ENCODE measurements at regions not wholly inside any gene's neighbourhood (a gene's known extent, or its start where the extent isn't known, plus 50 kb on each side); places are given as distances from the start of the nearest gene placed in this dataset.

DNA sequence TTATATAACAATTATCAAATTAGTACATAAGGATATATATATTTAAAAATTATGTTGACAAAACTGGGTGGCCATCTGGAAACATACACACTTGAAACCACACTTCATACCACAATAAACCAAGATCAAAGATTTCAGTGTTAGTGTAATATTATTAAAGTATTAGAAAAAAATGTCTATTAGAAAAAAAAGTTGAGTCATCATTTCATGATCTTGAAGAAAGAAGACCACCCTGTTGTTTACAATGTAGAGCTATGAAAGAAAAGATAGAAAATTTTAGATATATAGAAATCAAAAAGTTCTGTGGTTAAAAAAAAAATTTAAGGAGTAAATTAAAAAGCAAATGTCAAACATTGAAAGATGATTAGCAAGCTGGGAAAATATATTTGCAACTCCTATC is 224.5 kb upstream of the CDH20 start:
- no peak for DNase-seq

DNA sequence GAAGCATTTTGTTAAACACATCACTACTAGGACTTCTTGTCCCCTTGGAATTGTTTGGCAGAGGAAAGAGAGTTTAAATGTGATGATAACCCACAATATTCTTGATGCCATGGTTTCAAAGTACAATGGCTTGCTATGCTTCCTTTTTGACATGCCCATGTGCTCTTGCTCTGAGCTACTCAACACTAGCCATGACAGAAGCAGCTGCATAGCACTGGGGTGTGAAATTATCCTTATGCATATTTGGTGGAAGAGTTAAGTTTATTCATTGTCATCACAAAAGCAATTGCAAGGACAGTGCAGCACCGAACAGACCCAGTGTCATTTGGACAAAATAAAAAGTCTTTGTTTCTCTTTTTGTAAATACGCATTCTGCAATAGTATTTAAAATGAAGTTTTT is 209.9 kb upstream of the CDH20 start:
- no peak for DNase-seq

DNA sequence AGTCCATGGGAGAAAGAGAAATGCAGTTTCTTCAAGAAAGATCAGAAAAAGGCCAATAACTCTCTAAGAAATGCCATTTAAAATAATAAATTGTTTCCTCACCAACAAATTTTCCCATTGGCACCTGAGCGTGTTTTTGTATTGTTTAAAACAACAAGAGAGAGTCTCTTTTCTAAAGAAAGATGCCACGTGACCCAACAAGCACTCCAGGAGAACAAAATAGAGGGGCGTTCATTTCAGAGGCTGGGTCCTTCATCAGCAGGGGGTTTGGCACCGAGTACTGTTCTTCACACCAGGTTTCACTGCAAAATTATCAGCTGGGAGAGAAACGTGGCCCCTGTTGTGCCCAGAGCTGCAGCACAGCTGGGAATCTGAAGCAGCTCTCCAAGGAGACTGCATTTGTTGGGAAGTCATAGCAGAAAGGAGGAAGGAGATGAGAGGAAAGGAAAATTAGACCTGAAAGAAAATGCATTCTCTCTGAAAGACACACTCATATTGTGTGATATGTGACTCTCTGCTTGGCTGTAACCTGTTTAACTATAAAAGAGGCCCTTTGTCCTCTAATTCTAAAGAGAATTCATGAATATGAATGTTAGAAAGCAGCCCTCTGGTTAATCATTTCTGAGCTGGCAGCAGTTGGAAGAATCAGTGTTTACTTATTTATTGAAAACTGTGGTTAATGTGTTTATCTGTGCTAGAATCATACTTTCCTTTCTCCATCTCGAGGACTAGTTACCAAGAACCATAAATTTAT is 205.3 kb upstream of the CDH20 start:
- DNase-seq: peak; percentile 66

DNA sequence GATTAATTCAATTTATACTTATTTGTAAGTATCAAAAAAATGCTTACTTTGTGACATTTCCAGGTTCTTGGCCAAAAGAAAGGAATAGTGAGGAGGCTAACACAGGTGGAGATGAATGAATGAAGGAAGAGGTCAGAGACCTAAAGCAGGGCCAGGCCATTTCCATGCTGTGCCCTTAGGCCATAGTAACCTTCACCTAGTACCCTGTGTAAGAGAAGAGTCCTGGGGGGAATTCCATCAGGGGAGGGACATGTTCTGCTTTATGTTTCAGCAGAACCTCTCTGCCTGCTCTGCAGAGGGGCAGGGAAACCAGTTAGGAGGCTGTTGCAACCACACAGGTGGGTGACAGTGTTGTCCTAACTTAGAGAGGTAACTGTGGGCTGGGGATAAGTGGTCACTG is 204.2 kb upstream of the CDH20 start:
- no peak for DNase-seq

DNA sequence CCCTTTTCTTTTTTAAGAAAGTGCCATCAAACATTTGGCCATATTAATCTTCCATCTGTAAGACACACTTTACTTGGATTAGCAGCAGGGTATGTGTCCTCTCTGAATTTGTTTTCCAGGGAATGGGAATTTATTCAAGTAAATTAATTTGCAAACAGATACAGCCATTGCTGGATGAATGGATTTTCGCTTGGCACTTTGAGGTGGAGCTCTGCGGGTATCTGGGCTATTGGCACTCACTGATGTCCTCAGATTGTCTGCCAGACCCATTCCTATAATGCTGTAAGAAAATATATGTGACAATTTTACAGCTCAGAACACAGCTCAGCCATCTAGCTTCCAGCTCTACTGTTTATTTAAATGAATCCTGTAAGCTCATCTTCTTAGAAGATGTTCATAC is 201.2 kb upstream of the CDH20 start:
- DNase-seq: no peak

DNA sequence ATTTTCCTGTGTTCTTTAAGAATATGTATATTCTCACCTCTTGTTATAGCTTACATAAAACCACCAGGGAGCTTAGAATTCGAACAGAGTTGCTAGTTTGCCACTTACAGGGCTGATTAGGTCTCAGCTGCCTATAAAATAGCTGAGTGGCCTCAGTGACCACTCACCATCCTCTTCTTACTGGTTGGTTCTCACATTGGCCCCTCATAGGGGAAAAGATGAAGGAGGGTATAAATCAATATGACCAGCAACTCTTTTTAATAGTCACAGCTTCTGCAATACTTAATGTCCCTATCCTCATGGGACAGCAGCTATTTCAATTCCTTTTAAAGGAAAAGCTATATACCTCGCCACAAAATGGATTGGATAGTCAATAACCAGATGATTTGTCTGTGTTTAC is 199.4 kb upstream of the CDH20 start:
- DNase-seq: no peak

DNA sequence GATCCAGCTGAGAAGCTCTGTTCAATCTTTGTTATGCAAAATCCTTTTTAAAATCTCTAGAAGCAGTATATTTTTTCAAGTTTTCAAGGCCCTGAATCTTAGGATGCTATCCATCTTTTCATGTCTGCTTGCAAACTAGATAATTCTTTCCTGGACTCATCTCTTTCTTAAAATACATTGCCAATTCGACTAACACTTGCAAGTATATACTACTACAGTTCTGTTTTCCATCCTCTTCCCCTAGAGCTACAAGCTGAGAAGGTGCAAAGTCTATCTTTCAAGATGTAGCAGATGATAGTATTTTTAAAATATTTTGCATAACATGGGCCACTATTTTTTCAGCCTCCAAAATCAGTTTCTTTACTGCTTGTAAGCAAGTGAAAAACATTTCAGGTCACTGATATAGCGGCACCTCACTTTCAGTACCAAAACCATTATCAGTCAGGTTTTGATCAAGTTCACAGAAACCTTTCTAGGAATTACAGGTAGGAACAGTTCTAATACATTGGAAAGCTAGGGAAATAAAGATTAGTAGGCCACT is 196.4 kb upstream of the CDH20 start:
- DNase-seq: no peak

DNA sequence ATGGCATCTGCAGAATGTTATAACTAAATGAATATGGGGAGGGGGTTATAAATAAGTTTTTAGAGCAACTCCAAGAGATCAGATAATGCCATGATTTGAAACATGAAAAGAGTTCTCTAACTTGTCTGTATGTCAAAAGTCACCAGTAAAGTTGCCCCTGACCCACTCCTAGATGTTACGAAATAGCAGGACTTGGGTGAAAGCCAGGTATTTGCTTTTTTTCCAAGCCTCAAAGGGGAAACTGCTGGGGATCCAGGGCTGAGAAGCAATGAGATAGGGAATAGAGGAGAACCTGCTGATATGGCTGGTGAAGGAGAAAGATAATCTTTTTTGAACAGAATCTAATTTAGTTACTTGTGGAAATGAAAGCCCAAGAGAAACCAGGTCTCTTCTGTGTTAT is 191.5 kb upstream of the CDH20 start:
- no peak for DNase-seq

DNA sequence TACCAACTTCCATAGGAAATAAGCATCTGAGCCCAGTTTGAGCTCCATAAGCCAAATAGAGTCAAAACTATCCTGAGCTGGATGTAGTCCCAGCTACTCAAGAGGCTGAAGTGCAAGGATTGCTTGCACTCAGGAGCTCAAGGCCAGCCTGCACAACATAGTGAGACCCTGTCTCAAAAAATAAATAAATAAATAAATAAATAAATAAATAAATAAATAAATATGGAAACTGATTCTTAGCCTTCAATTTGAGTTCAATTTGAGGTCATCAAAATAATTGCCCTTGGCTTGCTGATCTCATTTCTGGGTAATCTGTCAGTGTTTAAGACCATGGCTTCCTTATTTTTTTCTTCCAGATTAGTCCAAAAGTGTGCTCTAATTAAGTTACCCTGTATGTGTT is 184.9 kb upstream of the CDH20 start:
- no peak for DNase-seq

DNA sequence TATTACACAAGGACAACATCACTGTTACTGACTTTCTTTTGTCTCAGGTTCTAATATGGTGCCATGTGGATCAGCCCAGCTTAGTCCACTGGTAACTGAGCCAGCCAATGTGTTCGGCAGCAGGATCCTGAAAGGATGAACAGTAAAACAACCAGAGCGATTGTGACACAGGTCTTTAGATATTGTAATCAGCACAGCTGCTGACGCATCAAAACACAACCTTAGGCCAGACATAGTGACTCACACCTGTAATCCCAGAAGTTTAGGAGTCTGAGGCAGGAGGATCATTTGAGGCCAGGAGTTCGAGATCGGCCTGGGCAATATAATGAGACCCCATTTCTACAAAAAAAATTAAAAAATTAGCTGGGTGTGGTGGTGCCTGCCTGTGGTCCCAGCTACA is 183.4 kb upstream of the CDH20 start:
- DNase-seq: no peak

DNA sequence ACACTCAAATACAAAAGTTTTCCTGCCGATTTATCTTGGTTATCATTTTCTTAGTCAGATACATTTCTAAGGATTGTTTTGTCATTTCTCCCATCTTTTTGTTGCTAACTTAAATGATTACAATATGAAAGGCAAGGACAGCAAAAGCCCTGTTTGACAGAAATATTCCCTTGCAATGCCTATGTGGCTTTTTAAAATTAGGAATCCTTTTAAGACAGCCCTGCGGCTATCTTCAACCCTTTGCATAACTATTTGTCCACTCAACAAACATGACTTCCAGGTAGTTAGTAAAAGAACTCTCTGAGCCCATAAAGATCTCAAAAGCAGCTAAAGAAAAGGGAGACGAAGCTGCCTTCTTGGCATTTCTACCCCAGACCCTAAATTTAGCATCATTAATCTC is 179.7 kb upstream of the CDH20 start:
- no peak for DNase-seq

DNA sequence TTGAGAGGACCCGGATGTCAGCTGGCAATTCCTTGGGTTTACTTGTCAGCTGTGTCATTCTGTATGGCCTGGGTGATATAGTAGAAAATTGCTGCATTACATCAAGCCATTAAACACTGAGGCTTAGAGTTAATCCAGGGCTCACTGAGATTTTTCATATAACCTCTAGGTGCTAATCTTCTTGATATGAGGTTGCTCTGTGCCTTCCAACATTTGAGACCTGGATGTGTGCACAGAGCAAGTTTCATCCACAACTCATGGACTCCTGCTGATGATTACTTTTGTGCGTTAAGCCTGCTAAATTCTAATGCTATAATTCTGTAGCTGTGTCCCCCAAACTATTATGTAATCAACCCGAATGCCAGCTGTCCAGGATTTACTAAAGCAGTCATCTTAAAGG is 178.4 kb upstream of the CDH20 start:
- DNase-seq: no peak

DNA sequence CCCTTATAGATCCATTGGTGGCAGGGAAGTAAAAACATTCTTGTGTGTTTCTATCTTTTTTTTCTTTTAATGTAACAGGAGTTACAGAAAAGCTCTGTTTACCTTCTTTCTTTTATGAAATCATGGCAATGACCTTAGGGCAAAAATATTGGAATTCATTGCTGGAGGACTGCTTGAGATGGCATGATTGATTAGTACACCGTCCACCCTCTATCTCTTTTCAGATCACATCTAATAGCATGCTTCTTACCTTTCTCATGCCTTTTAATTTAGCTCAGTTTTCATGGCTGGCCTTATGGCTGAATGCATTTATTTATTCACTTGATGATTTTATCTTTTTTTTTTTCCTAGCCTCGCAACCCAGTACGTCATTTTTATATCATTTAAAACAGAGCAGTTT is 177.6 kb upstream of the CDH20 start:
- no peak for DNase-seq

DNA sequence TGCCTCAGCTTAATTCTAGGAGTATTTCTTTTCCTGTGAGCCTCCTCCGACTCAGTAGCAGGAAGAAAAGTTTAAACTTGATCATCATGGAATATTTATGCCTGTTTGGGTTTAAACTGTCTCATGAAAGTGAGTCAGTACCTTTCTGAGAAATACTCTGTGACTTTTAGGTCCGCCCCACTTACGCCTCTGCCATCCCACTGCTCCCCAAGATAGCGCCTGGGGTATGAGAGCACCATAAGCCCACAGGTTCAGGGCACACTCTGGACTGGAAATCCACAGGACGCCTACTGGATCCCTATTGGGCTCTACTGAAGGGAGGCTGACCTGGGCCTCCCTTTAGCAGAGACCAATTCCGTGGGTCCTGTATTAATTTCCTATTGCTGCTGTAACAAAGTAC is 175.8 kb upstream of the CDH20 start:
- no peak for DNase-seq

DNA sequence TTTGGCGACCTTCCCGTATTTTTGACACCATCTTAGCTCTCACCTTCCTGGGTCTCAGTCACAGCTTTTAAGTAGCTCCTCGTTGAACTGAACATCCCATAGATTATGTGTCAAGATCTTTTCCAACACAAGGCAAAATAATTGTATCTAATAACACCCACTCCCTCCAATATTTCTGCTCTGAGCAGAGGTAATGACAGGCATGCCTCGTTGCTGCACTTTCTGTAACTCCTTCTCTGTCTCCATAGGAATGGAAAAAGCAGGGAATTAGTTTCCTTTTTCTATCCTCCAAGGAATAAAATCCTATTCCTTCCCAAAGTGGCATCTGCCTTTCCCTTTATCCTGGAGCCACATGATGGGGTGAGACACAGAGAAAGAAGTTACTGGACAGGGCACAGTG is 174.0 kb upstream of the CDH20 start:
- DNase-seq: no peak

DNA sequence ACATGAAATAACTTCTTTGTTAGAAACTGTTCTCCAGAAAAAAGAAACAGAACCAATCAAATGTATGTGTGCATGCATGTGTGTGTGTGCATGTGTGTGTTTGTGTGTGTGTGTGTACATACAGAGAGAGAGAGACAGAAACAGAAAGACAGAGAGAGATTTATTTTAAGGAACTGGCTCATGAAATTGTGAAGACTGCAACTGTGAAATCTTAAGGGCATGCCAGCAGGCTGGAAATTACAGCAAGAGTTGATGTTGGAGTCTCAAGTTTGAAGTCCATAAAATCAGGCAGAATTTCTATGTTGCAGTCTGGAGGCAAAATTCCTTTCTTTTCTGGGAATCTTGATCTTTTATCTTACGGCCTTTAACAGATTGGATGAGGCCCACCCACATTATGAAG is 168.9 kb upstream of the CDH20 start:
- DNase-seq: no peak

DNA sequence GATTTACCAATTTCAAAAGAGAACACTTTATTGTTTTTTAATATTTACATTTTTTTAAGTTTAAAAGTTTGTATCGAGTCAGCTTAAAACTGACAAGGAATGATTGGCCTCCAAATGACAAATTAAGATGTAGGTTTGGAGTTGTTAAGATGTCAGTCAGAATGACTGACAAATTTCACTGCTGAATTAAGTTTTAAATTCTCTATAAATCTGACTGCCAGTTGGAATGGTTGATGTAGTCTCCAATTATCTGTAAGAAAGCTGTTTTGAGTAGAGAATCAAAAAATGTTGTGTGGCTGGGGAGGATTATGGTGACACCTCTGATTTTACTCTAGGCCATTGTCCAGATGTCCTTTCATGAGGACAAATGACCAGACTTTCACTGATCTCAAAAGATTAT is 165.3 kb upstream of the CDH20 start:
- DNase-seq: no peak

DNA sequence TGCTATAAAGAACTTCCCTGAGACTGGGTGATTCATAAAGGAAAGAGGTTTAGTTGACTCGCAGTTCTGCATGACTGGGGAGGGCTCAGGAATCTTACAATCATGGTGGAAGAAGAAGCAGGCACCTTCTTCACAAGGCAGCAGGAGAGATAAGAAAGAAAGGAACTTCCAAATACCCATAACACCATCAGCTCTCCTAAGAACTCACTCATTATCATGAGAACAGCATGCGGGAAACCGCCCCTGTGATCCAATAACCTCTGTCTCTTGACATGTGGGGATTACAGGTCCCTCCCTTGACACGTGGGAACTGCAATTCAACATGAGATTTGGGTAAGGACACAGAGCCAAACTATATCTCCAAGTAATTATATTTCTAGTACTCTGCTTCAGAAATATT is 163.8 kb upstream of the CDH20 start:
- no peak for DNase-seq

DNA sequence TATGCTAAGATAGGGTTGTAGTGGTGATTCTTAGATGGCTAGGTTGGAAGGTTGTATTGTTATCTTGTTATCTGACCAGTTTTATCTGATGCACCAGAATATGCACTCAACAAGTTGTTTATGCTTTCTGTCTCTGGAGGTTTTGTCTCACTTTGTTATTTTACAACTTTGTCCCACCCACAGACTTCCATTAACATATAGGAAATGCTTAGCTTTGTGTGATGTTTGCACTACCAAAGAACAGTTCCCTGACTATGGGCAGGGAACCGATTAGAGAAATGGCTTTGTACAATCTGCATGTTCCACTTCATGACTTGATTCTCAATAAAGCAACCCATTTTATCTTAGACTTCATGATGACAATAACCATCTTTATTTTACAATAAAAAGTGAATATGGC is 160.6 kb upstream of the CDH20 start:
- DNase-seq: no peak

DNA sequence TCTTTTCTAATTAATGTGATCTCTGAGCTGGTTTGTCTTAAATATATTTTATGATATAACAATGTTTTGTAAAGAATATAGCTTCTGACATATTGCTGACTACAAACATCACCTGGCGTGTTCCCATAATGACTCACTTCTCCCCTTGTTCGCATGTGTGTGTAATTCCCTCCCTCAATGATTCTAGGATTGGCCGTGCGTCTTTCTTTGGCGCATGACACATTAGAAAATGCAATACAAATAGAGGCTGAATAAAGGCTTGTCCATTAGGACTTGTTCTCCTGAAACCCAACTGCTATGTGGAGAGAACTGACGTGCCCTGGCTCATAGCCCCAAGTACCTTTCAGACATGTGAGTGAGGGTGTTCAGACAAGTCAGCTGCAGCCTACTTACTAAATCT is 159.7 kb upstream of the CDH20 start:
- DNase-seq: no peak

DNA sequence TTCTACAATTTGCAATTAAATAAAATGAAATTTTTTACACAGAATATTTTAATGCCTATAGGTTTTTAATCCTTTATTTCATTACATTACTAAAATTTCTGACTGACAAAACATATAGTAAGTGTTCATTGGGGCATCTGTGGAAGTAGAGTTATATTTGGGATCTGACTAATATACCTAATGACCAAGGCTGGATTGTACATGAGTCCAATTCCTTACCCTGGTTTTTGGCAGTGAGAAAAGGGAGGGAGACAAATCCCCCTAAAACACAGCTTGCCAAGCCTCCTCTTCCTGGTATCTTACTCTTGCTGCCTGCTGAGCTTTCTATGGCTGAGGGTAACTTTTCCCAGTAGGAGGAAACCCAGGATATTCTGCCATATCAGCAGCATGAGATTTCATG is 149.4 kb upstream of the CDH20 start:
- no peak for DNase-seq

DNA sequence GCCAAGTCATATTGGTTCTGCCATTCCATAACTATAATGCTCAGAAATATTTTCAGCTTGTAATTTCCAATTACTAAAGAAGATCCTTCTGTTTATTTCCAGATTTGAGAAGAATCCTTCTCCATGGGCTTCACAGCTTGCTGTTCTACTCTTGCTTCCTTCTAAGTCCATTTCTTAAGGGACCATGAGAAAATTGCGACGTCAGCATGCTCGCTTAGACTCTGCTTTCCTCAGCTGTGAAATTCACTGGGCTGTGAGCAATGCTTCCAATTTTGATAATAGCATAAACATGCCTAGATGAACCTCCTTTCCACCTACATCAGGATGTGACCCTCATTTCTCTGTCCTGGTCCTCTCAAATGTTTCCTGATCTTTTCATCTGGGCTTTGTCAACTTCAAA is 145.3 kb upstream of the CDH20 start:
- no peak for DNase-seq

DNA sequence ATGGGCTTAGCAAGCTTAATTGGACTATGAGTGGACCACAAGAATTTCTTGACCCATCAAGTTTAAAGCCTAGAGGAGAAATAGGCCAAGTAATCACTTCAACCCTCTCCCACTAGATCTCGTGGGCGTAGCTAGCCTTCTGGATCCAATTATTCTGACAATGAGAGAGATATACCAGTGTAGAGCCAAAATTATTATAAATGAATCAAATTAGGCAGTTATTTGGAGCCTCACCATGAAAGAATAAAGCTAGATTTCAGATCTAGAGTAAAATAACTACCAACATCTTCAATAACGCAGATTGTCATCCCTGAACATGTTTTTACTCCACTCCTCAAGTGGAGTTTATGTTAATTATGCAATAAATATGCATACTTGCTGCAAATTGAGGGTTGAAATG is 143.9 kb upstream of the CDH20 start:
- DNase-seq: no peak

DNA sequence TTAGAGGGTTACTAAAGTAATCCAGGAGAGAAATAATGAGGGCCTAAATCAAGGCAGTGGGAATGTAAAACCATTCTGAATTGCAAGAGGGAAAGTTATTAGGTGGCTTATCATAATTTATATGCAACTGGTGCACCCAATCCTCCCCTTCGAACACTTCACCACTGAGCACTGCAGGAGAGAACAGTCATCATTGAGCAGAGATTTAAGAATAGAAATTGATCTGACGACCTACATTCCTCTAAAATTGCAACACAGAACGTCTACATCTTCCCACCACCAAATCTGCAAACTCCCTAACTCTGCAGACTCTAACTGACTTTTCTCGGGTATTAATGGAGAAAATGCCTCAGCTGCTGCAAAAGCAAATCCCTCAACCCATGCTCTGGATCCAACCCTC is 138.5 kb upstream of the CDH20 start:
- no peak for DNase-seq

DNA sequence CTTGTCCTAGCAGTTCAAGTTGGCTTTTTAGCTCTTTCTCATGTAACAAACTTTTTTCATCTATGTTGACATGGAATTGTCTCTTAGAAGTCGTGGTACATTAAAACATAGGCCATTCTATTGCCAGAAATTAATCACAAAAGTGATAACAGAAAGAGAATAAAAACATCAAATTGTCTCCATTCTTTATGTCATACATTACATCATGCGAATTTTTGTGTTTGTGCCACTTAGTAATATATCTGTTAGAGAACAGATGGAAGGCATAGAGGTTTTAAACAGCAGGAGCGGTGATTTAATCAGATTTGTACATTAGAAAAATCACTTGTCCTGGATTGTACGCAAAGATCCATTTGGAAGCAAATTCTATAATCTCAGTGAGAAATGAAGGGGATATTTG is 136.5 kb upstream of the CDH20 start:
- DNase-seq: no peak

DNA sequence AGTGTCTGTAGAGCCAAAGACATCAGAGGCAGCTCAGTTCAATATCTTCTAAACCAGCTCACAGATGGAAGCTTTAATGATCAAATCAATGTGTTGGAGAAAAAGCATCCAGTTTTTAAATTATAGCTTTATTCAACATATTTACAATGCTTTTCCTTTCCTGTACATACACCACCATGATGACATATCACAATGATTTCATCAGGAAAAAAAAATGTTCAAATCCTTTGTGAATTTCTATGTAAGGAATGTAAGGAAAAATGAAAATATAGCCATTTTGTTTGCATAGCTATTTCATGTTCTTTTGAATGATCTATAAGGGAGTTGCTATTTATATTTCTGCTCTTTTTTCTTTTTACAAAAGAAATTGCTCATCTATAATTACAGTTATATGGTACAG is 134.7 kb upstream of the CDH20 start:
- no peak for DNase-seq
